ENCODE measurements at regions not wholly inside any gene's neighbourhood (a gene's known extent, or its start where the extent isn't known, plus 50 kb on each side); places are given as distances from the start of the nearest gene placed in this dataset.

DNA sequence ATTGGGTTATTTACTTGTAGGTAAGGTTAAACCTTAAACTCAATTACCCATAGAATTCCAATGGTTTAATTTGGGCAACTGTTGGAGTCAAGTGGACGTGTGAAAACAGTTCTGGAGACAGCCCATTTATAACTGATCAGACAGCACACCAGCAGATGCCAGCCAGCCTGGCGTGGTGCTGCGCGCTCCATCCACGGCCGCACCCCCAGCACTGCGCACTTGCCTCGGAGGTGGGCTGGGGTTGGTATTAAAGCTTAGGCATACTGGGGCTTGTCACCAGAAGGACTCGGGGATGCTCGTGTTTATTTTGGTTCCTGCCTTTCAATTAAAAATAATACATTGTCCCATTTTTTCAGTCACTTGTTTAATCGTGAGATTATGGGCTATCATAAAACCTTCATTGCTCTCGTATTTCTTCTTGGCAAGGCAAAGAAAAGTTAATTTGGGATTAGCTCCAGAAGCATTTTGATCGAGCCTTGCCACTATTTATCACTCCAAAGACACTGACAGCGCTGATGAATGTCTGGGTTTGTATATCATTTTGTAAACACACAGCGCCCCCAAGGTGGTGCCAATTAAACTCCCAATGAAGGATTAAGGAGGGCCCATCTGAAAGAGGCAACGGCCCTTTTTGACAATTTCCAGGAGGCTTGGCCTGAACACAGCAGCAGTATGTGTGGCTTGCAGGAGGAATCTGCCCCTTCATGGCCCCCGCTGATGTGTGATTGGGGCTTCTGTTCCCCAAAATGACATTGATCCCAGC is 204.5 kb upstream of the CXCL12 start:
- H3K9me3 ChIP-seq (ENCODE audit: control insufficient read depth in 1 of 2, low read length in 2 of 2), result no peaks in the 10 kb centered on the region
- no peak for DNase-seq

DNA sequence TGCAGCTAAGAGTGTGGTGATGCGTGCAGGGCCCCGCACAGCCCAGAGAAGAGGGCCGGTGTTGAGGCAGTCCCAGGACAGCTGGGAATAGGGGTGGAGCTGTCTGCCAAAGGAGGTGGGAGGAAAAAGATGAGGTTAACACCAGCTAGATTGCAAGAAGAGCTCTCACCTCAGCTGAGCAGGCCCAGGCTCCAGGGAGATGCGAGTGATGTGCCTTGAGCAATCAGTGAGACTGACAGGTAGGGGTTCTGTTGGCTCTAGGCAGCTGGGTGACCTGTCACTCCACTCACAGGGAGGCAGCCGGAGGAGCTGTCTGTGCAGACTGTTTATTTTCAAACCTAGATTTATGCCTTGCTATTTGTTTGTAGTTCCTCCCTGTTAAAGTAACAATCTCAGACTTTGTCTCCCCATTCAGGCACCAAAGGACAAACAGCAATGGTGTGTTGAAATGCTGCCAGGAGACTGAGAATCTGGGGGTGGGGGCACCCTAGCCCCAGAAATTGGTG is 205.1 kb upstream of the CXCL12 start:
- CTCF ChIA-PET (ENCODE audit: partially characterized antibody), result no interaction called here
- no peak overlapping the region for H3K27ac ChIP-seq (ENCODE audit: low read depth, low read length)
- H3K36me3 Mint-ChIP-seq, result no peaks in the 10 kb centered on the region
- no peaks in the 10 kb centered on the region for H3K4me1 ChIP-seq (ENCODE audit: insufficient read depth, low read length)
- H3K4me1 Mint-ChIP-seq, result no peaks in the 10 kb centered on the region
- H3K4me3 Mint-ChIP-seq, result no peak overlapping the region
- H3K27ac Mint-ChIP-seq, result no peak overlapping the region
- H3K27me3 ChIP-seq (ENCODE audit: insufficient read depth, low read length), result no peaks in the 10 kb centered on the region
- no peaks in the 10 kb centered on the region for H3K36me3 ChIP-seq (ENCODE audit: insufficient read depth, low read length)
- H3K9me3 ChIP-seq (ENCODE audit: control insufficient read depth in 1 of 2, low read length in 2 of 2), result no peaks in the 10 kb centered on the region
- intact Hi-C loops (cut with micrococcal nuclease), result no loop called here
- no peak for DNase-seq
- H3K9me3 Mint-ChIP-seq, result peaks cover 0 to 3% (median 0%) of the 10 kb centered on the region in 8 donors
- peaks cover 0 to 2% of the 10 kb centered on the region in 2 donors for H3K27me3 Mint-ChIP-seq
- POLR2A ChIA-PET (ENCODE audit: partially characterized antibody), result no interaction called here
- no peak overlapping the region for H3K4me3 ChIP-seq (ENCODE audit: low read length in 2 of 2)

More for the DNA sequence above, 204.5 kb upstream of the CXCL12 start:
- Histone ChIP-seq H3K4me3 (ENCODE audit: low read length in 2 of 2) (no peak overlapping the region), H3K36me3 (ENCODE audit: insufficient read depth, low read length) (no peaks in the 10 kb centered on the region), H3K27ac (ENCODE audit: low read depth, low read length) (no peak overlapping the region), H3K4me1 (ENCODE audit: insufficient read depth, low read length) (no peaks in the 10 kb centered on the region), H3K27me3 (ENCODE audit: insufficient read depth, low read length) (no peaks in the 10 kb centered on the region)
- H3K4me3 Mint-ChIP-seq, result no peak overlapping the region
- H3K4me1 Mint-ChIP-seq, result no peaks in the 10 kb centered on the region
- H3K27ac Mint-ChIP-seq, result no peak overlapping the region
- intact Hi-C loops (cut with micrococcal nuclease), result no loop called here
- H3K27me3 Mint-ChIP-seq, result peaks cover 0 to 2% of the 10 kb centered on the region in 2 donors
- no peaks in the 10 kb centered on the region for H3K36me3 Mint-ChIP-seq
- H3K9me3 Mint-ChIP-seq, result peaks cover 0 to 3% (median 0%) of the 10 kb centered on the region in 8 donors
- POLR2A ChIA-PET (ENCODE audit: partially characterized antibody), result no interaction called here
- CTCF ChIA-PET (ENCODE audit: partially characterized antibody), result no interaction called here

DNA sequence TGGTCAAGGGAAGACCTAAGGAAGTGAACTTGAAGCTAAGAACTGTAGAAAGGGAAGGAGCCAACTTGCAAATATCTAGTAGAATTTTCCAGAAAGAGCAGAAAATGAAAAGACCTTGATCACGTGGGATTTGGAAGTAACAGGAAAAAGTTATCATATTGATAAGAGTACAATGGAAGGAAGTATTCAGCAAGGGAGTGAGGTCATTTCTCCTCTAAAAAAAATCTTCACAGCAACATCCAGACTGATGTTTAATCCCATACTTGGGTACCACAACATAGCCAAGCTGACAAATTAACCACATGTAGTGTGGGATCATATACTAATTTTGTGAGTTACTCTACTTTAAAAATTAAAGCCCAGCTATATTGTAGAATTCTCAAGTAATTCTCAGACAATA is 207.0 kb upstream of the CXCL12 start:
- Histone ChIP-seq H3K4me3 (ENCODE audit: low read length in 2 of 2) (no peak overlapping the region), H3K36me3 (ENCODE audit: insufficient read depth, low read length) (no peaks in the 10 kb centered on the region), H3K27me3 (ENCODE audit: insufficient read depth, low read length) (no peaks in the 10 kb centered on the region), H3K27ac (ENCODE audit: low read depth, low read length) (no peak overlapping the region), H3K9me3 (ENCODE audit: control insufficient read depth in 1 of 2, low read length in 2 of 2) (no peaks in the 10 kb centered on the region), H3K4me1 (ENCODE audit: insufficient read depth, low read length) (no peaks in the 10 kb centered on the region)
- peaks cover 0 to 1% (median 0%) of the 10 kb centered on the region in 8 donors for H3K9me3 Mint-ChIP-seq
- H3K27me3 Mint-ChIP-seq, result peaks cover 0 to 3% of the 10 kb centered on the region in 2 donors
- intact Hi-C loops (cut with micrococcal nuclease), result no loop called here
- no peak overlapping the region for H3K4me3 Mint-ChIP-seq
- no peaks in the 10 kb centered on the region for H3K36me3 Mint-ChIP-seq
- no peaks in the 10 kb centered on the region for H3K4me1 Mint-ChIP-seq
- H3K27ac Mint-ChIP-seq, result no peak overlapping the region
- DNase-seq, result no peak
- POLR2A ChIA-PET (ENCODE audit: partially characterized antibody), result no interaction called here
- CTCF ChIA-PET (ENCODE audit: partially characterized antibody), result no interaction called here

DNA sequence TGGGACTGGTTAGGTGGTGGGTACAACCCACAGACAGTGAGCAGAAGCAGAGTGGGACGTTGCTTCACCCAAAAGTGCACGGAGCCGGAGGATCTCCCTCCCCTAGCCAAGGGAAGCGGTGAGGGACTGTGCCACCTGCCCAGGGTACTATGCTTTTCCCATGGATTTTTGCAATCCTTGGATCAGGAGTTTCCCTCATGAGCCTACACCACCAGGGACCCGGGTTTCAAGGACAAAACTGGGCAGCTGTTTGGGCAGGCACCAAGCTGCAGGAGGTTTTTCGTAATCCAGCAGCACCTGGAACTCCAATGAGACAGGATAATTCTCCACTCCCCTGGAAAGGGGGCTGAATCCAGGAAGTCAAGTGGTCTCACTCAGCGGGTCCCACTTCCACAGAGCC is 209.1 kb upstream of the CXCL12 start:
- CTCF ChIA-PET (ENCODE audit: partially characterized antibody), result interaction anchor here (0.6 kb wide), 1 partner anchor 245 kb away, joined by 3 read pairs; no protein-coding TSS in a partner anchor
- no peak overlapping the region for H3K4me3 Mint-ChIP-seq
- no peak overlapping the region for H3K27ac Mint-ChIP-seq

DNA sequence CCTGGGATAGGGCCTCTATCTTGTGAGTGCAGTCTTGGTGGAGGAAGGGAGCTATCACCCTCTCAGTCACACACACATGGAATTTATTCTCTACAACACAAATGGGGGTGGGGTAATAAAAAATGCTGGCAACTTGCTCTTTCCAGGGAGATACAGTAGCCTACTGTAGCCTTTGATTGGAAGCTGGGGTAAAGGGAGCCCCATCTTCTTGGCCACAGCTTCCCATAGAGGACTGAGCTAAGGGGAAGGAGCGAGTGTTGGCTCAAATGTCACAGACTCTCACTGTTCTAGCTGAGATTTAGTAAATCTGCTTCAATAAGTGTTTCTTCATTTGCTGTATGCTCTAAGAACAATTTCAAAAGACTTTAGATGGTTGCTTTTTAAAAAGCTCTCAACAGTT is 222.2 kb upstream of the CXCL12 start:
- no peaks in the 10 kb centered on the region for H3K36me3 ChIP-seq (ENCODE audit: insufficient read depth, low read length)
- DNase-seq, result no peak
- POLR2A ChIA-PET (ENCODE audit: partially characterized antibody), result no interaction called here
- Mint-ChIP-seq H3K27me3 (peaks cover 3 to 4% of the 10 kb centered on the region in 2 donors), H3K9me3 (peaks cover 0 to 6% (median 0%) of the 10 kb centered on the region in 8 donors), H3K27ac (no peak overlapping the region), H3K4me1 (no peaks in the 10 kb centered on the region), H3K36me3 (no peaks in the 10 kb centered on the region), H3K4me3 (no peak overlapping the region)
- no peaks in the 10 kb centered on the region for H3K4me1 ChIP-seq (ENCODE audit: insufficient read depth, low read length)
- no peak overlapping the region for H3K27ac ChIP-seq (ENCODE audit: low read depth, low read length)
- H3K4me3 ChIP-seq (ENCODE audit: low read length in 2 of 2), result no peak overlapping the region
- no peaks in the 10 kb centered on the region for H3K27me3 ChIP-seq (ENCODE audit: insufficient read depth, low read length)
- H3K9me3 ChIP-seq (ENCODE audit: control insufficient read depth in 1 of 2, low read length in 2 of 2), result no peaks in the 10 kb centered on the region
- intact Hi-C loops (cut with micrococcal nuclease), result no loop called here
- CTCF ChIA-PET (ENCODE audit: partially characterized antibody), result no interaction called here

More for the DNA sequence above, 209.1 kb upstream of the CXCL12 start:
- Histone ChIP-seq H3K36me3 (ENCODE audit: insufficient read depth, low read length) (no peaks in the 10 kb centered on the region), H3K27ac (ENCODE audit: low read depth, low read length) (no peak overlapping the region), H3K4me1 (ENCODE audit: insufficient read depth, low read length) (no peaks in the 10 kb centered on the region), H3K4me3 (ENCODE audit: low read length in 2 of 2) (no peak overlapping the region), H3K27me3 (ENCODE audit: insufficient read depth, low read length) (no peaks in the 10 kb centered on the region), H3K9me3 (ENCODE audit: control insufficient read depth in 1 of 2, low read length in 2 of 2) (no peaks in the 10 kb centered on the region)
- no peak for DNase-seq
- H3K36me3 Mint-ChIP-seq, result no peaks in the 10 kb centered on the region
- POLR2A ChIA-PET (ENCODE audit: partially characterized antibody), result no interaction called here
- no peaks in the 10 kb centered on the region for H3K4me1 Mint-ChIP-seq
- peaks cover 0 to 3% of the 10 kb centered on the region in 2 donors for H3K27me3 Mint-ChIP-seq
- H3K9me3 Mint-ChIP-seq, result peaks cover 0 to 5% (median 0%) of the 10 kb centered on the region in 8 donors
- intact Hi-C loops (cut with micrococcal nuclease), result no loop called here

DNA sequence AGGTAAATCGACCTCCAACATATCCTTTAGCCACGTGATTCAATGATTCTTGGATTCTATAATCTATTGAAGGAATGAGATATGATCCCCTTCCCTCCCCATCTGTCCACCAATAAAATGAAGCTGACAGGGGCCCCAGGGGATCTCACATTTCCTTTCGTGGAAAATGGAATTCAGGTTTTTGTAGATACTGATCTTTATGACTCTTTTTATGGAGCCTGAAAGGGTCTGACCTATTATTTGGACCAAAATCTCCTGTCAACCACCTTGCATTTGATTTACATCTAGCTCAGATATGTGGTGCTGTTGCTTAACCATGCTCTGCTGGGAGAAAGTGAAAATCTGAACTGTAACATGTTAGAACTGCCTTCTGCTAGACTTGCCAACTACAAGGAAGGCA is 234.0 kb upstream of the CXCL12 start:
- Histone ChIP-seq H3K36me3 (ENCODE audit: insufficient read depth, low read length) (no peaks in the 10 kb centered on the region), H3K4me3 (ENCODE audit: low read length in 2 of 2) (no peak overlapping the region), H3K27ac (ENCODE audit: low read depth, low read length) (no peak overlapping the region), H3K9me3 (ENCODE audit: control insufficient read depth in 1 of 2, low read length in 2 of 2) (no peaks in the 10 kb centered on the region), H3K27me3 (ENCODE audit: insufficient read depth, low read length) (no peaks in the 10 kb centered on the region), H3K4me1 (ENCODE audit: insufficient read depth, low read length) (no peaks in the 10 kb centered on the region)
- Mint-ChIP-seq H3K36me3 (no peaks in the 10 kb centered on the region), H3K9me3 (peaks cover 0 to 3% (median 0%) of the 10 kb centered on the region in 8 donors), H3K27ac (no peak overlapping the region), H3K4me1 (no peaks in the 10 kb centered on the region), H3K4me3 (no peak overlapping the region), H3K27me3 (peaks cover 0 to 1% of the 10 kb centered on the region in 2 donors)
- ChIA-PET POLR2A (ENCODE audit: partially characterized antibody) (no interaction called here), CTCF (ENCODE audit: partially characterized antibody) (no interaction called here)
- DNase-seq, result no peak
- intact Hi-C loops (cut with micrococcal nuclease), result no loop called here

DNA sequence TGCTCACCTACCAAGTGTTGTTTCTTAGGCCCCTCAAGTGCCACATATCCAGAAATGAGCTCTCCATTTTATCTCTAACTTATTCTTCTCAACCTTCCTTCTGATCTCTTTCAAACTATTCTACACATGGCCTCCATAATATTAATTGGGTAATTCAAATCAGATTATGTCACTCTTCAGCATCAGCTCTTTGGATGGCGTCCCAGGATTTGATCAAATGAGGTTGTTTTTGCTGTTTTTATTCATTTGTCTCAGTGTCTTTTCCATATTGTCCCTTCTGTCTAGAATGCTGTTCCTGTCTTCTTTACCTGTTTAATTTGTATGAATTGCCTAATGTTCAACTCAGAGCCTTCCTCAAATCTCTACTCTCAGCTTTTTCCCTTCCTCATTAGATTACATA is 234.6 kb upstream of the CXCL12 start:
- H3K9me3 Mint-ChIP-seq, result peaks cover 0 to 3% (median 0%) of the 10 kb centered on the region in 8 donors
- no peak overlapping the region for H3K27ac ChIP-seq (ENCODE audit: low read depth, low read length)

More for the DNA sequence above, 234.6 kb upstream of the CXCL12 start:
- Mint-ChIP-seq H3K27ac (no peak overlapping the region), H3K4me3 (no peak overlapping the region), H3K27me3 (peaks cover 0 to 1% of the 10 kb centered on the region in 2 donors), H3K4me1 (no peaks in the 10 kb centered on the region), H3K36me3 (no peaks in the 10 kb centered on the region)
- H3K27me3 ChIP-seq (ENCODE audit: insufficient read depth, low read length), result no peaks in the 10 kb centered on the region
- no peak for DNase-seq
- no peaks in the 10 kb centered on the region for H3K36me3 ChIP-seq (ENCODE audit: insufficient read depth, low read length)
- no peaks in the 10 kb centered on the region for H3K4me1 ChIP-seq (ENCODE audit: insufficient read depth, low read length)
- no peaks in the 10 kb centered on the region for H3K9me3 ChIP-seq (ENCODE audit: control insufficient read depth in 1 of 2, low read length in 2 of 2)
- no peak overlapping the region for H3K4me3 ChIP-seq (ENCODE audit: low read length in 2 of 2)
- ChIA-PET POLR2A (ENCODE audit: partially characterized antibody) (no interaction called here), CTCF (ENCODE audit: partially characterized antibody) (no interaction called here)
- intact Hi-C loops (cut with micrococcal nuclease), result no loop called here

Measured in CD4-positive, alpha-beta memory T cell (primary cell).